Loucy (cell line): ENCODE measurements at regions not wholly inside any gene's neighbourhood (a gene's known extent, or its start where the extent isn't known, plus 50 kb on each side); places are given as distances from the start of the nearest gene placed in this dataset.

Source experiments
- H2AFZ ChIP-seq: fragments of 200-600 bp; sonication (generic); 2 replicates; pipeline ENCODE4 v1.6.0; 2016; ENCODE audit warnings: antibody characterized with exemption, mild to moderate bottlenecking, low read length, moderate library complexity
- H3F3A ChIP-seq: fragments of 200-600 bp; 2 replicates; pipeline ENCODE4 v1.6.0; 2016; ENCODE audit warnings: antibody characterized with exemption, low read depth, mild to moderate bottlenecking
- H3K27me3 ChIP-seq: fragments of 200-600 bp; sonication (generic); 2 replicates; pipeline ENCODE4 v1.6.1; 2014; ENCODE audit warnings: low read length, mild to moderate bottlenecking; ENCODE audit not compliant: insufficient read depth, poor library complexity, severe bottlenecking
- H3K36me3 ChIP-seq: fragments of 200-600 bp; sonication (generic); 2 replicates; pipeline ENCODE4 v1.6.1; 2016; ENCODE audit warnings: low read length; ENCODE audit not compliant: insufficient read depth
- H3K4me1 ChIP-seq: fragments of 200-600 bp; sonication (generic); 2 replicates; pipeline ENCODE4 v1.5.1; 2014; ENCODE audit warnings: low read length, mild to moderate bottlenecking; ENCODE audit not compliant: insufficient read depth, poor library complexity, severe bottlenecking
- H3K4me2 ChIP-seq: fragments of 200-600 bp; sonication (generic); 2 replicates; pipeline ENCODE4 v1.6.0; 2014; ENCODE audit warnings: antibody characterized with exemption, low read length, low read depth, mild to moderate bottlenecking; ENCODE audit not compliant: poor library complexity, severe bottlenecking
- H3K4me3 ChIP-seq: fragments of 200-600 bp; sonication (generic); 2 replicates; pipeline ENCODE4 v1.5.1; 2014; ENCODE audit warnings: low read length, mild to moderate bottlenecking, mixed read lengths; ENCODE audit not compliant: poor library complexity, severe bottlenecking
- H3K79me2 ChIP-seq: fragments of 200-600 bp; sonication (generic); 2 replicates; pipeline ENCODE4 v1.6.1; 2014; ENCODE audit warnings: low read length; ENCODE audit not compliant: insufficient read depth
- H3K9ac ChIP-seq: fragments of 200-600 bp; sonication (generic); 2 replicates; pipeline ENCODE4 v1.6.0; 2014; ENCODE audit warnings: mild to moderate bottlenecking, low read depth, low read length, moderate library complexity; ENCODE audit not compliant: poor library complexity, severe bottlenecking
- H3K9me2 ChIP-seq: fragments of 200-600 bp; sonication (generic); replicated peaks from 2 replicates; pipeline ENCODE4 v1.6.1; 2016; ENCODE audit warnings: low read depth, low read length, mixed read lengths
- H3K9me3 ChIP-seq: fragments of 200-600 bp; sonication (generic); 2 replicates; pipeline ENCODE4 v1.6.1; 2014; ENCODE audit warnings: mild to moderate bottlenecking, antibody characterized with exemption, low read length, low read depth; ENCODE audit not compliant: insufficient read depth
- H4K20me1 ChIP-seq: fragments of 200-600 bp; sonication (generic); 2 replicates; pipeline ENCODE4 v1.6.0; 2014; ENCODE audit warnings: antibody characterized with exemption, low read length, mild to moderate bottlenecking; ENCODE audit not compliant: insufficient read depth, poor library complexity, severe bottlenecking
- EZH2phosphoT487 ChIP-seq: fragments of 200-600 bp; IDR thresholded peaks from 2 replicates; pipeline ENCODE4 v1.6.1; 2018; ENCODE audit warnings: antibody characterized with exemption, mild to moderate bottlenecking, moderate library complexity, borderline replicate concordance
- TF ChIP-seq, protein P1 (sequence below): fragments of 200-600 bp; sonication (generic); conservative IDR thresholded peaks from 2 replicates; pipeline ENCODE4 v1.5.1; 2014; ENCODE audit warnings: mild to moderate bottlenecking, antibody characterized with exemption, low read length

DNA sequence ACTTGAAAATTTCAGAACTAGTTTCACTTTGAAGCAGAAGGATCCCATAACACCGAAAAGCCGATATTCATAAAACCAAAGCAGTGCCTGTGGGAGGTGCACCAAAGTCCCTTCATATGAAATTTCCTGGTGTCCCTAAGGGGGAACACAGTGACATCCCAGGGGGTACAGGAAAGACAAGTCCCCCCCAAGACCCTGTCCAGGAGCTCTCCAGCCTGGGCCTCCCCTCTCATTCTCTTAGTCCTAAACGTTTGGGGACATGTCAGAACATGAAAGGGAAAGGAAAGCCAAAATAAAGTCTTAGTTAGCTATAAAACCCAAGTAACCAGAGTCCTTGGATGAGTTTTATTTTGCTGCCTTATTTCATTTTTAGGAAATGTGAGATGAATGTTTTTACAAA is 56.6 kb downstream of the MRPL57 start:
- Histone ChIP-seq H3K9me2 (no peaks in the 10 kb centered on the region), H3K79me2 (no peaks in the 10 kb centered on the region), H2AFZ (peak overlapping the region; percentile 47), H4K20me1 (no peaks in the 10 kb centered on the region), H3K9me3 (no peaks in the 10 kb centered on the region), H3K36me3 (no peaks in the 10 kb centered on the region), H3K4me3 (peak overlapping the region; percentile 6), H3K27me3 (no peaks in the 10 kb centered on the region), H3F3A (no peaks in the 10 kb centered on the region), H3K4me1 (peaks cover 63% of the 10 kb centered on the region), H3K9ac (peak overlapping the region; percentile 71), H3K4me2 (peak overlapping the region; percentile 57)
- TF ChIP-seq EZH2phosphoT487, result no peak
- TF ChIP-seq, protein P1, sequence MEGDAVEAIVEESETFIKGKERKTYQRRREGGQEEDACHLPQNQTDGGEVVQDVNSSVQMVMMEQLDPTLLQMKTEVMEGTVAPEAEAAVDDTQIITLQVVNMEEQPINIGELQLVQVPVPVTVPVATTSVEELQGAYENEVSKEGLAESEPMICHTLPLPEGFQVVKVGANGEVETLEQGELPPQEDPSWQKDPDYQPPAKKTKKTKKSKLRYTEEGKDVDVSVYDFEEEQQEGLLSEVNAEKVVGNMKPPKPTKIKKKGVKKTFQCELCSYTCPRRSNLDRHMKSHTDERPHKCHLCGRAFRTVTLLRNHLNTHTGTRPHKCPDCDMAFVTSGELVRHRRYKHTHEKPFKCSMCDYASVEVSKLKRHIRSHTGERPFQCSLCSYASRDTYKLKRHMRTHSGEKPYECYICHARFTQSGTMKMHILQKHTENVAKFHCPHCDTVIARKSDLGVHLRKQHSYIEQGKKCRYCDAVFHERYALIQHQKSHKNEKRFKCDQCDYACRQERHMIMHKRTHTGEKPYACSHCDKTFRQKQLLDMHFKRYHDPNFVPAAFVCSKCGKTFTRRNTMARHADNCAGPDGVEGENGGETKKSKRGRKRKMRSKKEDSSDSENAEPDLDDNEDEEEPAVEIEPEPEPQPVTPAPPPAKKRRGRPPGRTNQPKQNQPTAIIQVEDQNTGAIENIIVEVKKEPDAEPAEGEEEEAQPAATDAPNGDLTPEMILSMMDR, result no peak

DNA sequence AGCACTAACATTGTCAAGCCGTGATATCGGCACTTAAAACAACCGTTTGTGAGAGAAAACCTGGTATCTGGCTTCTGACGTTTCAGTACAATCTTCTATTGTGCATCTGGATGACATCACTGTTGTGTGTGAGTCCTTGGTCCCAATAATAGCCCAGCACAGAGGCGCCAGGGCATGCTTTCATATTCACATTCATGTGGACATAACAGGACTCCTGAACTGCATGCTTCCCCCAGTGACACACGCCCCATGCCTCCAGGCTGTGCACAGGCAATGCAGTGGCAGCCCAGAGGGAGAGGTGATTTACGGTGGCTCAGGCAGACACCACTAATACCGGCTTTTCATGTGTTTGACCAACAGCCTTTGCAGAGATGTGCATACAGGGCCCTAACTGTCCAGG is 58.1 kb downstream of the MRPL57 start:
- Histone ChIP-seq H3K9me2 (no peaks in the 10 kb centered on the region), H3K79me2 (no peaks in the 10 kb centered on the region), H3K9me3 (no peaks in the 10 kb centered on the region), H2AFZ (no peak overlapping the region), H3K4me3 (no peak overlapping the region), H3K9ac (peak overlapping the region; percentile 24), H3F3A (no peaks in the 10 kb centered on the region), H3K4me1 (peaks cover 63% of the 10 kb centered on the region), H4K20me1 (no peaks in the 10 kb centered on the region), H3K27me3 (no peaks in the 10 kb centered on the region), H3K4me2 (peak overlapping the region; percentile 15), H3K36me3 (no peaks in the 10 kb centered on the region)
- TF ChIP-seq, protein P1, result no peak
- no peak for TF ChIP-seq EZH2phosphoT487

DNA sequence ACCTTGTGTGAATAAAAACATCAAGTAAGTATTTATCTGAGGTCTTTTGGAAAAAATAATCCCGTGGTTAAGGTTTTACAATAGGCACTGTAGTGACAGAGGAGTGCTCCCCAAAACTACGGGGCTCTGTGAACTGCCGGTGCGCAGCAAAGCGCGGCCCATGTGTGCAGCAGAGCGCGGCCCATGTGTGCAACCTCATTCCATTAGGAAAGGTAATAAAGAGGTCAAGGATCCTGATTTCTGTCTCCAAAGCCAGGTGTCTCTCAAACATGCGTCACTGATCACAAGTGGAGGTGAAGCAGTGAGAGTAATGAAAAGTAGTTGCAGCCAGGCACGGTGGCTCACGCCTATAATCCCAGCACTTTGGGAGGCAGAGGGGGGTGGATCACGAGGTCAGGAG is 58.7 kb downstream of the MRPL57 start:
- Histone ChIP-seq H3K79me2 (no peaks in the 10 kb centered on the region), H3K36me3 (no peaks in the 10 kb centered on the region), H3K4me2 (no peak overlapping the region), H2AFZ (no peak overlapping the region), H4K20me1 (no peaks in the 10 kb centered on the region), H3K9me3 (no peaks in the 10 kb centered on the region), H3K4me3 (no peak overlapping the region), H3F3A (no peaks in the 10 kb centered on the region), H3K27me3 (no peaks in the 10 kb centered on the region), H3K4me1 (peaks cover 58% of the 10 kb centered on the region), H3K9ac (peak overlapping the region; percentile 24), H3K9me2 (no peaks in the 10 kb centered on the region)
- TF ChIP-seq, protein P1, result no peak
- no peak for TF ChIP-seq EZH2phosphoT487
